ENCODE measurements at regions not wholly inside any gene's neighbourhood (a gene's known extent, or its start where the extent isn't known, plus 50 kb on each side); places are given as distances from the start of the nearest gene placed in this dataset.

- Mint-ChIP-seq H3K27ac (no peak overlapping the region), H3K9me3 (no peaks in the 10 kb centered on the region), H3K4me1 (no peaks in the 10 kb centered on the region), H3K27me3 (peaks cover 0 to 1% of the 10 kb centered on the region in 2 donors), H3K36me3 (no peaks in the 10 kb centered on the region), H3K4me3 (no peak overlapping the region)
- H3K9me3 ChIP-seq (ENCODE audit: control insufficient read depth in 1 of 2, low read length in 2 of 2) = no peaks in the 10 kb centered on the region
- intact Hi-C loops (cut with micrococcal nuclease) = loop anchor here (5.0 kb wide), 1 partner anchor 113 kb away; no protein-coding TSS in a partner anchor
- ChIA-PET POLR2A (ENCODE audit: partially characterized antibody) (interaction anchor here (1.0 kb wide), 1 partner anchor 55 kb away, joined by 4 read pairs; no protein-coding TSS in a partner anchor), CTCF (ENCODE audit: partially characterized antibody) (interaction anchor here (1.3 to 10.8 kb wide), 7 partner anchors 55 to 362 kb away, joined by 3 to 332 read pairs (median 29); partner anchors contain the start of gene WSB1)
- no peak overlapping the region for H3K27ac ChIP-seq (ENCODE audit: low read depth, low read length)
- H3K4me1 ChIP-seq (ENCODE audit: insufficient read depth, low read length) = no peaks in the 10 kb centered on the region
- no peaks in the 10 kb centered on the region for H3K36me3 ChIP-seq (ENCODE audit: insufficient read depth, low read length)
- DNase-seq = no peak
- H3K4me3 ChIP-seq (ENCODE audit: low read length in 2 of 2) = no peak overlapping the region
- no peaks in the 10 kb centered on the region for H3K27me3 ChIP-seq (ENCODE audit: insufficient read depth, low read length)
These were observed 54.9 kb upstream of the WSB1 start for GRCh38 chr17:27239046-27239445.

GRCh38 chr17:27239584-27239983 lies 54.3 kb upstream of the WSB1 start:
- Mint-ChIP-seq H3K27me3 (peaks cover 0 to 1% of the 10 kb centered on the region in 2 donors), H3K27ac (no peak overlapping the region), H3K4me1 (no peaks in the 10 kb centered on the region), H3K9me3 (no peaks in the 10 kb centered on the region), H3K4me3 (no peak overlapping the region), H3K36me3 (no peaks in the 10 kb centered on the region)
- CTCF ChIA-PET (ENCODE audit: partially characterized antibody) = interaction anchor here (1.3 to 10.8 kb wide), 5 partner anchors 55 to 362 kb away, joined by 3 to 332 read pairs (median 37); partner anchors contain the start of gene WSB1
- Histone ChIP-seq H3K27ac (ENCODE audit: low read depth, low read length) (no peak overlapping the region), H3K4me3 (ENCODE audit: low read length in 2 of 2) (no peak overlapping the region), H3K36me3 (ENCODE audit: insufficient read depth, low read length) (no peaks in the 10 kb centered on the region), H3K9me3 (ENCODE audit: control insufficient read depth in 1 of 2, low read length in 2 of 2) (no peaks in the 10 kb centered on the region), H3K4me1 (ENCODE audit: insufficient read depth, low read length) (no peaks in the 10 kb centered on the region), H3K27me3 (ENCODE audit: insufficient read depth, low read length) (no peaks in the 10 kb centered on the region)
- no peak for DNase-seq
- intact Hi-C loops (cut with micrococcal nuclease) = loop anchor here (5.0 kb wide), 1 partner anchor 113 kb away; no protein-coding TSS in a partner anchor
- POLR2A ChIA-PET (ENCODE audit: partially characterized antibody) = interaction anchor here (1.0 kb wide), 1 partner anchor 55 kb away, joined by 4 read pairs; no protein-coding TSS in a partner anchor

- CTCF ChIA-PET (ENCODE audit: partially characterized antibody) = interaction anchor here (8.5 to 10.8 kb wide), 2 partner anchors 93 to 361 kb away, joined by 155 to 332 read pairs; no protein-coding TSS in a partner anchor
- no peak overlapping the region for H3K4me3 ChIP-seq (ENCODE audit: low read length in 2 of 2)
- Mint-ChIP-seq H3K27ac (no peak overlapping the region), H3K9me3 (no peaks in the 10 kb centered on the region), H3K36me3 (no peaks in the 10 kb centered on the region), H3K4me3 (no peak overlapping the region), H3K4me1 (no peaks in the 10 kb centered on the region), H3K27me3 (peaks cover 0 to 1% of the 10 kb centered on the region in 2 donors)
- POLR2A ChIA-PET (ENCODE audit: partially characterized antibody) = no interaction called here
- no peaks in the 10 kb centered on the region for H3K9me3 ChIP-seq (ENCODE audit: control insufficient read depth in 1 of 2, low read length in 2 of 2)
- no peak overlapping the region for H3K27ac ChIP-seq (ENCODE audit: low read depth, low read length)
- no peaks in the 10 kb centered on the region for H3K36me3 ChIP-seq (ENCODE audit: insufficient read depth, low read length)
- intact Hi-C loops (cut with micrococcal nuclease) = no loop called here
- no peaks in the 10 kb centered on the region for H3K4me1 ChIP-seq (ENCODE audit: insufficient read depth, low read length)
- no peaks in the 10 kb centered on the region for H3K27me3 ChIP-seq (ENCODE audit: insufficient read depth, low read length)
- no peak for DNase-seq
These were observed 53.7 kb upstream of the WSB1 start for GRCh38 chr17:27240086-27240801.

- DNase-seq = no peak
These were observed 53.1 kb upstream of the WSB1 start for GRCh38 chr17:27240802-27241155.

GRCh38 chr17:27241346-27241946 lies 52.5 kb upstream of the WSB1 start:
- intact Hi-C loops (cut with micrococcal nuclease) = no loop called here
- Histone ChIP-seq H3K4me1 (ENCODE audit: insufficient read depth, low read length) (no peaks in the 10 kb centered on the region), H3K27me3 (ENCODE audit: insufficient read depth, low read length) (no peaks in the 10 kb centered on the region), H3K9me3 (ENCODE audit: control insufficient read depth in 1 of 2, low read length in 2 of 2) (no peaks in the 10 kb centered on the region), H3K27ac (ENCODE audit: low read depth, low read length) (no peak overlapping the region), H3K36me3 (ENCODE audit: insufficient read depth, low read length) (no peaks in the 10 kb centered on the region), H3K4me3 (ENCODE audit: low read length in 2 of 2) (no peak overlapping the region)
- no peaks in the 10 kb centered on the region for H3K4me1 Mint-ChIP-seq
- H3K36me3 Mint-ChIP-seq = no peaks in the 10 kb centered on the region
- no peaks in the 10 kb centered on the region for H3K9me3 Mint-ChIP-seq
- CTCF ChIA-PET (ENCODE audit: partially characterized antibody) = interaction anchor here (1.3 to 10.8 kb wide), 3 partner anchors 92 to 360 kb away, joined by 3 to 332 read pairs (median 155); no protein-coding TSS in a partner anchor
- no peak for DNase-seq
- POLR2A ChIA-PET (ENCODE audit: partially characterized antibody) = no interaction called here
- H3K4me3 Mint-ChIP-seq = no peak overlapping the region
- peak overlapping the region in 1 of 7 donors; percentile 4 for H3K27ac Mint-ChIP-seq
- H3K27me3 Mint-ChIP-seq = peaks cover 0 to 1% of the 10 kb centered on the region in 2 donors

More at GRCh38 chr17:27240802-27241155, 53.1 kb upstream of the WSB1 start:
- H3K9me3 ChIP-seq (ENCODE audit: control insufficient read depth in 1 of 2, low read length in 2 of 2) = no peaks in the 10 kb centered on the region
- Mint-ChIP-seq H3K36me3 (no peaks in the 10 kb centered on the region), H3K4me3 (no peak overlapping the region), H3K27me3 (peaks cover 0 to 1% of the 10 kb centered on the region in 2 donors), H3K9me3 (no peaks in the 10 kb centered on the region), H3K4me1 (no peaks in the 10 kb centered on the region), H3K27ac (no peak overlapping the region)
- H3K27ac ChIP-seq (ENCODE audit: low read depth, low read length) = no peak overlapping the region
- no peak overlapping the region for H3K4me3 ChIP-seq (ENCODE audit: low read length in 2 of 2)
- no peaks in the 10 kb centered on the region for H3K4me1 ChIP-seq (ENCODE audit: insufficient read depth, low read length)
- H3K36me3 ChIP-seq (ENCODE audit: insufficient read depth, low read length) = no peaks in the 10 kb centered on the region
- CTCF ChIA-PET (ENCODE audit: partially characterized antibody) = interaction anchor here (8.5 to 10.8 kb wide), 2 partner anchors 93 to 361 kb away, joined by 155 to 332 read pairs; no protein-coding TSS in a partner anchor
- H3K27me3 ChIP-seq (ENCODE audit: insufficient read depth, low read length) = no peaks in the 10 kb centered on the region
- intact Hi-C loops (cut with micrococcal nuclease) = no loop called here
- POLR2A ChIA-PET (ENCODE audit: partially characterized antibody) = no interaction called here

- no peaks in the 10 kb centered on the region for H3K27me3 ChIP-seq (ENCODE audit: insufficient read depth, low read length)
- H3K9me3 ChIP-seq (ENCODE audit: control insufficient read depth in 1 of 2, low read length in 2 of 2) = no peaks in the 10 kb centered on the region
- no peak for DNase-seq
- H3K4me3 ChIP-seq (ENCODE audit: low read length in 2 of 2) = no peak overlapping the region
- H3K27ac ChIP-seq (ENCODE audit: low read depth, low read length) = no peak overlapping the region
- intact Hi-C loops (cut with micrococcal nuclease) = no loop called here
- no peaks in the 10 kb centered on the region for H3K4me1 Mint-ChIP-seq
- H3K4me1 ChIP-seq (ENCODE audit: insufficient read depth, low read length) = no peaks in the 10 kb centered on the region
- H3K4me3 Mint-ChIP-seq = no peak overlapping the region
- H3K36me3 Mint-ChIP-seq = no peaks in the 10 kb centered on the region
- peaks cover 0 to 4% of the 10 kb centered on the region in 2 donors for H3K27me3 Mint-ChIP-seq
- CTCF ChIA-PET (ENCODE audit: partially characterized antibody) = interaction anchor here (1.1 to 10.8 kb wide), 4 partner anchors 90 to 412 kb away, joined by 3 to 332 read pairs (median 4); no protein-coding TSS in a partner anchor
- POLR2A ChIA-PET (ENCODE audit: partially characterized antibody) = no interaction called here
- H3K27ac Mint-ChIP-seq = no peak overlapping the region
- no peaks in the 10 kb centered on the region for H3K9me3 Mint-ChIP-seq
- H3K36me3 ChIP-seq (ENCODE audit: insufficient read depth, low read length) = no peaks in the 10 kb centered on the region
These were observed 51.0 kb upstream of the WSB1 start for GRCh38 chr17:27242951-27243350.

GRCh38 chr17:27244011-27244410 lies 49.9 kb upstream of the WSB1 start:
- no peak for DNase-seq
- Mint-ChIP-seq H3K36me3 (no peaks in the 10 kb centered on the region), H3K9me3 (no peaks in the 10 kb centered on the region), H3K27me3 (peaks cover 0 to 6% of the 10 kb centered on the region in 2 donors), H3K4me3 (no peak overlapping the region), H3K4me1 (no peaks in the 10 kb centered on the region), H3K27ac (no peak overlapping the region)
- Histone ChIP-seq H3K9me3 (ENCODE audit: control insufficient read depth in 1 of 2, low read length in 2 of 2) (no peaks in the 10 kb centered on the region), H3K4me3 (ENCODE audit: low read length in 2 of 2) (no peak overlapping the region), H3K27me3 (ENCODE audit: insufficient read depth, low read length) (no peaks in the 10 kb centered on the region), H3K4me1 (ENCODE audit: insufficient read depth, low read length) (no peaks in the 10 kb centered on the region), H3K27ac (ENCODE audit: low read depth, low read length) (no peak overlapping the region), H3K36me3 (ENCODE audit: insufficient read depth, low read length) (no peaks in the 10 kb centered on the region)
- ChIA-PET CTCF (ENCODE audit: partially characterized antibody) (interaction anchor here (1.0 to 3.3 kb wide), 5 partner anchors 7 to 411 kb away, joined by 3 to 22 read pairs (median 4); no protein-coding TSS in a partner anchor), POLR2A (ENCODE audit: partially characterized antibody) (no interaction called here)
- intact Hi-C loops (cut with micrococcal nuclease) = loop anchor here (2.0 kb wide), 1 partner anchor 89 kb away; no protein-coding TSS in a partner anchor

Measured in CD4-positive, alpha-beta memory T cell (primary cell).